GM21786 (cell line): ENCODE measurements at regions not wholly inside any gene's neighbourhood (a gene's known extent, or its start where the extent isn't known, plus 50 kb on each side); places are given as distances from the start of the nearest gene placed in this dataset.

Experiments used
- ATAC-seq: cut with Tn5 transposase; IDR thresholded peaks from one replicate; pipeline ENCODE4 v1.9.1; 2021; ENCODE audit not compliant: unreplicated experiment

- ATAC-seq: no peak
These were observed 74.4 kb upstream of the BTBD3 start for GRCh38 chr20:11843289-11843688.

GRCh38 chr20:11844691-11845090, 73.0 kb upstream of the BTBD3 start:
- ATAC-seq: no peak

GRCh38 chr20:11845340-11845739, 72.4 kb upstream of the BTBD3 start:
- no peak for ATAC-seq

- ATAC-seq: no peak
These were observed 71.6 kb upstream of the BTBD3 start for GRCh38 chr20:11846131-11846530.

GRCh38 chr20:11847827-11848226, 69.9 kb upstream of the BTBD3 start:
- ATAC-seq: no peak

GRCh38 chr20:11849270-11849915, 68.3 kb upstream of the BTBD3 start:
- ATAC-seq: no peak

- no peak for ATAC-seq
These were observed 67.6 kb upstream of the BTBD3 start for GRCh38 chr20:11849976-11850670.

GRCh38 chr20:11850901-11851300, 66.8 kb upstream of the BTBD3 start:
- no peak for ATAC-seq

- no peak for ATAC-seq
These were observed 66.0 kb upstream of the BTBD3 start for GRCh38 chr20:11851646-11852045.

GRCh38 chr20:11852189-11852588, 65.5 kb upstream of the BTBD3 start:
- no peak for ATAC-seq

- no peak for ATAC-seq
These were observed 64.9 kb upstream of the BTBD3 start for GRCh38 chr20:11852811-11853210.

GRCh38 chr20:11853359-11853758, 64.3 kb upstream of the BTBD3 start:
- ATAC-seq: no peak

- no peak for ATAC-seq
These were observed 56.2 kb upstream of the BTBD3 start for GRCh38 chr20:11861479-11861878.

- ATAC-seq: no peak
These were observed 50.3 kb upstream of the BTBD3 start for GRCh38 chr20:11867291-11867919.
